Fibroblast of the aortic adventitia (primary cell): ENCODE measurements at regions not wholly inside any gene's neighbourhood (a gene's known extent, or its start where the extent isn't known, plus 50 kb on each side); places are given as distances from the start of the nearest gene placed in this dataset.
A peak's percentile ranks its signal among the peaks of the same experiment; 100 is the strongest.

ENCODE experiments used
- DNase-seq: peaks from one replicate; pipeline ENCODE4 v3.0.0-alpha.2; 2010; ENCODE audit warnings: low read depth
- H3K4me3 ChIP-seq: 2 replicates; pipeline ENCODE4 v1.5.1; 2011; ENCODE audit warnings: low read depth, mild to moderate bottlenecking, control low read depth, low read length, moderate library complexity
- CTCF ChIP-seq: IDR thresholded peaks from 2 replicates; pipeline ENCODE4 v1.5.1; 2011; ENCODE audit warnings: mild to moderate bottlenecking, low read length, control low read depth, inconsistent platforms; ENCODE audit not compliant: insufficient read depth

DNA sequence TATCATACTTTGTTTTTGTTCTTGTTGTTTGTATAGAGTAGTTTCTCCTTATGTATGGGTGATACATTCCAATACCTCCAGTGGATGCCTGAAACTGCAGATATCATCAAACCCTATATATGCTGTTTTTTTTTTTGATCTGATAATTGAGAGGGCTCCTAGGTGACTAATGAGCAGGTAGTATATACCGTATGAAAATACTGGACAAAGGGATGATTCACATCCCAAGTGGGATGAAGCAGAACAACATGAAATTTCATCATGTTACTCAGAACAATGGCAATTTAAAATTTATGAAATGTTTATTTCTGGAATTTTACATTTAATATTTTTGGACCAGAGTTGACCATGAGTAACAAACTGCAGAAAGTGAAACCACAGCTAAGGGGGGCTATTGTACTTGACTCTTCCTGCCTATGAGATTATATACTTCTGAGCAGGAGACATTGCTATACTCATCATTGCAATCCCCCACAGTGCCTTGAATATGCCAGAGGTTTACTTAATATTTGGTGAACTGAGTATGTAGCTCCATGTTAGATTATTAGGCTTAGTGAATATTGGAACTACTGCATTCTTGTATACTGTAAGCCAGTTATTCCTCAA, 258.7 kb upstream of the FBXL7 start:
- DNase-seq: no peak
- no peak overlapping the region for H3K4me3 ChIP-seq
- TF ChIP-seq CTCF: no peak

DNA sequence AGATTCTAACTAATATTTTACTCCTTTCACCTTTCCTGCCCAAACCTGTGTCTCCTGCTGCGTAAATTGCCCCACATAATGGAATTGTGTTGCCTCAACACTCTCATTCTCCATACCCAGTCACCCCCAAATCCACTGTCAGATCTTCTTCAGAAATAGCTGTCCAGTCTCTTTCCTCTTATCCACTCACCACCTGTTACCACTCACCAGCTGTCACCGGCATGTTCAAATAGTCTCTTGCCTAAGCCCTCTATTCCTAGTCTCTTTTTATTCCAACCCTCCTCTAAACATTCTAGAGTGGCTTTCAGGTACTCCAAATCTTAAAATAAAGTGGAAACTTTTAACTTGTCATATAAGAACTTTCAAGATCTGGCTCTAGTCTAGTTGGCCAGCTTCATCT, 262.0 kb upstream of the FBXL7 start:
- DNase-seq: no peak
- no peak for TF ChIP-seq CTCF

GRCh38 chr5:15236911-15237508, 263.0 kb upstream of the FBXL7 start:
- TF ChIP-seq CTCF: no peak
- peak overlapping the region; percentile 52 for H3K4me3 ChIP-seq
- peak; percentile 1 for DNase-seq

More for the DNA sequence above, 262.0 kb upstream of the FBXL7 start:
- H3K4me3 ChIP-seq: no peak overlapping the region

- no peak for DNase-seq
- H3K4me3 ChIP-seq: no peak overlapping the region
- TF ChIP-seq CTCF: no peak
These were observed 265.1 kb upstream of the FBXL7 start for GRCh38 chr5:15234911-15235310.

- no peak for DNase-seq
These were observed 265.6 kb upstream of the FBXL7 start for GRCh38 chr5:15234366-15234765.

DNA sequence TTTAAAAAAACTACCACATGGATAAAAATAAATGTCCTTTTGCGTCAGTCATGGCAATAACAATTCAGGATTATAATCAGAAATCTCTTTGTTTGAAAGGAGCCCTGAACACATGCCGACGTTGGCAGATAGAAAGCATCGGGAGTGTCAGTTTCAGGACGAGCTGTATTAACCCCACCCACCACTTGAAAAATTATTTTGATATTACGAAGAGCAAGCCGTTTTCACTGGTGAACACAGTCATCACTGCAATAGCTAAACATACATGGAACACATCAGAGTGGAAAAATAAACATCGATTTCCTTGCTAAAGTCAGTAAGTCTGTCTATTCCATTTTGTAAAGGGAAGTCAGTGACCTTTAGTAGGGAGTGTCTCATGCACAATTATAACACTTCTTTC, 266.4 kb upstream of the FBXL7 start:
- no peak for DNase-seq
- no peak overlapping the region for H3K4me3 ChIP-seq
- no peak for TF ChIP-seq CTCF

More at GRCh38 chr5:15234366-15234765, 265.6 kb upstream of the FBXL7 start:
- no peak overlapping the region for H3K4me3 ChIP-seq
- TF ChIP-seq CTCF: no peak

DNA sequence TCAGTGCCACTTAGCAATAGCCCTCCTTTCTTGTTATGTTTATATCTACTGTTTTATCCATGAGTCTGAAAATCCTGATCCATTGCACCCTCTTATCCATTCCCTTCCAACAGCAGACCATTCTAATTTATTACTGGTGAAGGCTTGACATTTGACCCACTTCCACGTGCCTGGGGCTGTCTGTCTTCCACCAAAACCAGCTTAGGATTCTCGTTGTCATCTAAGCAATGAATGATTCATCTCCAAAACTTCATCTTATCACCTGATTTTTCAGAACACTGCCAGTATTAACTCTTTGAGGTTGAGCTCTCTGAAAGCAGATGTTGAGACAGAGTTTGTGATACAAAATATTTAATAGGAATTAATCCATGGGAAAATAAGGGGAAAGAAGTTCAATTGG, 277.8 kb upstream of the FBXL7 start:
- no peak overlapping the region for H3K4me3 ChIP-seq
- DNase-seq: no peak
- TF ChIP-seq CTCF: no peak
